ENCODE measurements at regions not wholly inside any gene's neighbourhood (a gene's known extent, or its start where the extent isn't known, plus 50 kb on each side); places are given as distances from the start of the nearest gene placed in this dataset.
A peak's percentile ranks its signal among the peaks of the same experiment; 100 is the strongest.

DNA sequence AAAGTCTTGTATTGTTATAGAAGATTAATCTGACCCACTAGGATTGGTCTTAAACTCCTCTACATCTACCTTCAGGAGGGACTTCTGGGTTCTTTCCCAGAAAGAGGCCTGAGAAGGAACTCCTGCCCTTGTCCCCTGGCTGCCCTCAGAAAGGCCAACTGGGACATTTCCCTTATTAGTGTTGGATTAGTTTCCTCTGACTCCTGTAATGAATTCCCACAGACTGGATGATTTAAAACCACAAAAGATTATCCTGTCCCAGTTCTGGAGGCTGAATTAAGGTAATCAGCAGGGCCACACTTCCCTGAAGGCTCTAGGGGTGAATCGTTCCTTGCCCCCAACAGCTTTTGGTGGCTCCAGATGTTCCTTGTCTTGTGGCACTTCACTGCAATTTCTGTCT, 102.8 kb upstream of the NMNAT3 start:
- no peak for DNase-seq (ENCODE audit: low read depth, low spot score)

DNA sequence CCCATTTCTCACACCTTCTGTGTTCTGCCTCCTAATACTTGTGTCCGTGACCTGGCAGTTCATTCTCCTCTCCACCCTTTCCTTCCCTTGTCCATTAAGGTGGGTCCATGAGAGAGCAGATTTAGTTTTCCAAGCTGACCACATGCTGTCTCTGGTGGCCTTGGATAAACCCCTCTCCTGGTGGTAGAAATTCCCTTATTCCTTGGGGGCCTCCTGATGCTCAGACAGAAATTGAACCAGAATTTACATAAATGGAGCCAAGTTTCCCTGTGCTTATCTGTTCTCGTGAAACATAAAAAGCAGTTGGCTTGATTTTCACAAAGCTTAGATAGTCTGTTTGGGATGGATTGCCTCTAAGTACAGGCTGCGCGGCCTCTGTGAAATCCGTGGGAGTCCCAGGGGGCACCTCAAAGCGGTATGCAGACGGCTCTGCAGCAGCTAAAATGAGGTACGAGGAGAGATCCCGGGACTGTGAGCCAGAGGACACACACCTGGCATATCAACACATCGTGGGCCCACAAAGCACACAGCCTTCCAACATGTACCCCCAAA, 101.0 kb upstream of the NMNAT3 start:
- DNase-seq (ENCODE audit: low read depth, low spot score) = no peak

DNA sequence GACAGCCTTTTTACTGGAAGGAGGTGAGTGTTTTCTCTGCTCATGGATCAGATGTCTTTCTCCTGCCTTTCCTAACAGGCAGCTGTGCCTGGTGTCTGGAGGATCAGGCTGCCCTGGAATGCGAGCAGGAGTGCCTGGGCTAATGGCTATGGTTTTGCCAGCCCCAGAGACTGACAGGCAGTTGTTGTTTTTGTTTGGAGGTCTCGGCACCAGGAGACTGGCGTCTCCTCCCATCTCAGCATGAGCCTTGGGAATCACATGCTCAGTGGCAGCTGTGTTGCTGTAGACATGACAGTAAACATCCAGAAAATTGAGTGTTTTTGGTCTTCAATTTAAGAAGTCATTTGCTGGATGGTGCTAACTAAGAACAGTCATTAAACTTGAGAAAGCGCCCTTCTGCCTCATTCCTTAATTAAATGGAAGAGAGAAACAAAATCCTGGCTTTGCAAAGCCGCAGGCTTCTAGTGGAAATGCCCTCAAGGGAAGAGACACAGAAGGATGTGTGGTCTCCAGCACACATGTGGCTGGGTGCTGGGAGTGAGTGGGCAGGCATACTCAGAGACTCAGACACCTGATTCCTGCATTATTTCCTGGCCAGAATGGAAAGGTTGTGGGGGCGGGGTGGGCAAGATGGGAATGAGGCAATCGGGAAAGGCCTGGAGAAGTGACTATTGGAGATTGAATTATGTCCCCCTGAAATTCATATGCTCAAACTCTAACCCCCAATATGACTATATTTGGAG, 97.0 kb upstream of the NMNAT3 start:
- peak; percentile 59 for DNase-seq (ENCODE audit: low read depth, low spot score)

DNA sequence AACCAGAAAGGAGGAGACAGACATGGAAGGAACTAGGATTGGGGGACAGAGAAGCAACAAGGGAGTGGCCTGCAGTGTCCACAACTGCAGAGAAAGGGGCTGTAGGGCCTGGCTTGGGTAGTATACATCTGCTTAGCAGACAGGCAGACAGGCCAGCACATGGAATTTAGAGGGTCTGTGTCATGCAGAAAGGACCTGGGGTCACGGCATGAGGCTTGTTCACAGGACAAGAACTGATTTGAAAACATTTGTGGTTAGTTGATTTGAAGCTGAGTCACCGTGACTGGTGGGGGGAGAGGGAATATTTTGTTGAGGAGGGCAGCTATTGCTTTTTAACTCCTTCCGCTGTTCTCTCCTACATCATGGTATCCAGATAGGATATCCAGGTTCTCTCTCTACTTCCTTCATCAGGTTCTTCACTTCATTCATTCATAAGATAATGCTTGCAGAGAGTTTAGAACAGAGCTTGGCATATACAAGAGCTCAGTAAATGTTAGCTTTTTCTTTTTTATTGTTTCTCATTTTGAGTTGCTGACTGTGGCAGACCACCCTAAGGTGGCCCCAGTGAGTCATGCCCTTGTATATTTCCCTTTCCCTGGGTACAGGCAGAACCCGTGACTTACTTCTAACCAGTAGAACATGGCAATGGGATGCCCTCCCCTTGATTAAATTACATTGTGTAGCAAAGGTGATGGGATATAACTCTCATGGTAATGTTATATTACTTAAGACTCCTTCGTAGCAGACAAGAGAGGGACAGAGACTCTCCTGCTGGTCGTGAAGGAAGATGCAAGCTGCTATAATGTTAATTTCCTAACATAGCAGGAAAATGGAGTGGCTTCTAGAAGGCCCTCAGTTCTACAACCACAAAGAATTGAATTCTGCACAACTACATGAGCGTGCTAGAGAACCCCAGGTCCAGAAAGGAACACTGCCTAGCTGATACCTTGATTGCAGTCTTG, 95.0 kb upstream of the NMNAT3 start:
- DNase-seq (ENCODE audit: low read depth, low spot score) = peak; percentile 75

DNA sequence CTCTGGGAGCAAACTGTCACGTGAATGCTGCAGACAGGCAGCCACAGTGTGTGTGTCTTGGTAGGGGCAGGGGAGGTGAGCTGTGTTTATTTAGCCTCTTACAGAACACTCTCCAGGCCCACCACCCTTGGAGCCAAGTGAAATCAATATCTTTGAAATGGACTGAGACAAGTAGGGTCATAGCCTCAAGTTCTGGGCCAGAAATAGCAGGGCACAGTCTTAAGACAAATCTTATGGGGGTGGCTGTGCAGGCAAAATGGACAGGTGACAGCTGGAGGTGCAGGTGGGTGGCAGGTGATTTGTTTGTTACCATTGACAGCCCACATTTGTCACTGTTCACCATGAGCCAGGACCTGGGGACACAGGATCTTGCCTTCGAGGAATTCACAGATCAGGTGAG, 93.6 kb upstream of the NMNAT3 start:
- peak; percentile 42 for DNase-seq (ENCODE audit: low read depth, low spot score)

DNA sequence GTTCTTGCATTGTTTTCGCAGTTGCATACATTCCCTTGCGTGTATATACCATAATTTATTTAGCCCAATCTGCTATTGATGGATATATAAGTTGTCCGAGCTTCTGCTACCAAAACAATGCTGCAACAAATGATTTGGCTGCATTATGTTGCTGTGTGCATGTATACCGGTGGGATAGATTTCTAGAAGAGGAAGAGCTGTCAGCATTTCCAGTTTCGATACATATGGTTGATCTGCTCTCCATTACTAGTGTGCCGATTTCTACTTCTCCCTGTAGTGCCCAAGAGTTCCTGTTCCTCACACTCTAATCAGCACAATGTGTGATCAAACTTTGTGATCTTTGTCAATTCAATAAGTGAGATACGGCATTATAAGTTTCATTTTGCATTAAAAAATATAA, 92.8 kb upstream of the NMNAT3 start:
- DNase-seq (ENCODE audit: low read depth, low spot score) = no peak

DNA sequence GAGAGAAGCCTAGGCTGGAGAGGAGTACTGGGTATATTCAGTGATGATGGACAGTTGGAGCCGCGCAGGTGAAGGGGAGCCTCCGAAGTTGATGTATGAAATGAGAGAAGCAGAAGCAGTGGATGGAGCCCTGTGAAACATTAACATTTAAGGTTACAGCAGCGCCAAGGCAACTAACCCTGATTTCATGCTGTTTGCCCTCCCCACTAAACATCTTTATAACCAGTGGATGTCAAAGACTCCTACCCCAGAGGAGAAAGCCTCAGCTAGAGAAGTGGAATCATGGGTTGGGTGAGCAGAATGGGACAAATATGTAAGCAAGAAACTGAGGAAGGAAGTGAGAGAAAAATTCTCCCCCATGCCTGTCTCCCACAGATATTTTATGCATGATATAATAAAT, 92.0 kb upstream of the NMNAT3 start:
- no peak for DNase-seq (ENCODE audit: low read depth, low spot score)

DNA sequence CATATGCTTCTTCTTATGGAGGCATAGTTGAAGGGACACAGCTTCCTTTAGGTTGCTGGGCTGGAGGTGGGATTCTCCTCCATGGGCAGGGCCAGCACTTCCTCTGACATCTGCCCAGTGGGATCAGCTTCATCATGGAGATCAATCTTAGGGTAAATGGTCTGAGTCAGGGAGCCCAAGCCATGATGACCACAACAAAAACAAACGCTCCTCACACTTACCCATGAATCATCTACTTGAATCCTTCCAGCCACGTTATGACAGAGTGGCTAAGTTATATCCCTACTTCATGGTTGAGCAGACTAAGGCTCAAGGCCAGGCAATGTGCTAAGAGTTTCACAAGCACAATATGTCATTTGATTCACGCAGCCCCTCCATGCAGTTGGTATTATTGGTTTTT, 87.2 kb upstream of the NMNAT3 start:
- no peak for DNase-seq (ENCODE audit: low read depth, low spot score)

DNA sequence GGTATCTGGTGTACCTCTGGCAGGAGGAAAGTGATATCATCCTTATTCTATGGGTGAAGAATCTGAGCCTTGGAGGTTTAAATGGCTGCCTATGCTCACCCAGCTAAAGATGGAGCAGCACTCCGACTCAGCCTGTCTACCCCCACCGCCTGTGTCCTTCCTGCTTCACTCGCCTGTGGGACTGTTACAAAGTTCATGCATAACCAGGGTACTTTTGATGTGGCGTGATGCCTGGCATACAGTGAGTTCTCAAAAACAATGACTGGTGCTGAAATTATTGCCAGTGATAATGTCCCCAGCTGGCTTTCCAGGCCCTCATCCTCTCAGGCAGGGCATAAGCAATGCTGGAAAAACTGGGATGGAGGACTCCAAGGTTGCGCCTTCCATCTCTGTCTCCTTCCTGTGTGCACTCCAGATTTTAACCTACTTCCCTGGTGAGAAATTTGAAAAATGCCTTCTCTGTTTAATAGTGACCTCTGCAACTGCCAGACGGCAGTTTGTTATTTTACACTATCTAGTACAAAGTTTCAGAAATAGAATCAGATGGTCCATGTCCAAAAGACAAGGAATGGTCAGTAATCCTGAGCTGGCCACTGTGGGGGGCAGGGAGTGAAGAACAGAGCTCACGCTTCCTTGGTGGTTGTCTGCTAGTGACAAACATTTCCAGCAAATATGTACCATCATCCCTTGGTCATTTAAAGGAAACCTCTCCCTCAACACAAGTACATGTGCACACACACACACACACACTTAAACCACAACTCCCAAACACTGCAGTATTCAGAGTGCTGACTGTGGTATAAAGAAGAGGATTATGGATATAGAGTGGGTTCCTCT, 86.5 kb upstream of the NMNAT3 start:
- no peak for DNase-seq (ENCODE audit: low read depth, low spot score)

DNA sequence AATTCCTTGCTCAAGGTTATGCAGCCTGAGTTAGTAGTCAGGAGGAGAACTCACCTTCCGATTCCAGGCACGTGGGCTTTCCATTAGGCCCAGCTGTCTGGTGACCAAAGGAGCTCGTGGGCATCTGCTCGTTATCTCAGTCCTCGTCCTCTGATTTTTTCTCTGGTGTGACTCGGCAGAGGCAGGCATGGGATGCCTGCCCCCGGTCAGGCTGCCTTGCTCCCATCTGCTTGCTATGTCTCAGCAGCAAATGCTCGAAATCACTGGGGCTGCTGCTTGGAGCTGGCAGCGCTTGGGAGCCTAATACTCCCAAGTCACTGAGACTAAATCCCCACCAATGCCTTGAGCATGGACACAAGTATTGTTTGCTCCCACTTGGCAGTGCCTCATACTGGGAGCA, 84.5 kb upstream of the NMNAT3 start:
- no peak for DNase-seq (ENCODE audit: low read depth, low spot score)

DNA sequence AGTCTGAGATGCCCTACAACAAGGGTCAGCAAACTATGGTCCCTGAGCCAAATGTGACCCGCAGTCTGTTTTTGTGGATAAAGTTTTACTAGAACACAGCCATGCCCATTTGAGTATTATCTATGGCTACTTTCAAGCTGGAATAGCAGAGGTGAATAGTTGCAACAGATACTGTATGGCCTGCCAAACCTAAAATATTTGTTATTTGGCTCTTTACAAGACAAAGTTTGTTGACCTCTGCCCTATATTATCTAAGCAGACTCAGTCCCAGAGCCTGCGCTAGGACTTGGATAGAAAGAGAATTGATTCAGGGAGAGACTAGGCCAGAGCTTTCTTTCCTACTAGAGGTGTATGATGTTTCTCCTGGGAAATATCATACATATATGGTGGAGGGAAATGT, 81.7 kb upstream of the NMNAT3 start:
- no peak for DNase-seq (ENCODE audit: low read depth, low spot score)

DNA sequence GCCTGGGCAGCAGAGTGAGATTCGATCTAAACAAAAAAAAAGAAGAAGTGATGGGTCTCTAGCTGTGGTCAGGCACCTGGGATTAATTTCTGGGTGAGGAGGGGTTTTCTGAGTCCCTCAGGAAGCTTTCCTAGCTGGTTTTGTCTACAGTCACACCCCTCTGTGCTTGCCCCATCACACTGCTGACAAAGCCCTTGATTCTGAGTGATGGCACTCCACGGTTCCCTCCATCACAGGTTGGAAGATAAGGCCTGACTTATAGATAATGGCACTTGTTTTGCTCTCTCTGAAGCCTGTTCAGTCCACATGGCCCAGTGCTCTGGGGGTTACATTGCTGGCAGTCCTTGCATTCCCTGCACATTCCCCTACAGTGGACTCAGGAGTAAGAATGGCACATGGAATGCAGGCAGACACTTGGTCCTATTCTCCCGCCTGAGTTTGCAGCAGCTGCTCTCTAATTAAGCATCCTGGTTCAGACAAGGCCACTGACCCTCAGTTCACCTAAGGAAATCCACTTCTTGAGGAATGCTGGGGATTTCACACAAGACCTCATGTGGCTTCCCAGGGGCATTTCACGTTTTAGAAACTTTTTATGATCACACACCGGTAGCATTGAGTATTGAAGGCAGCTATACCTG, 81.0 kb upstream of the NMNAT3 start:
- no peak for DNase-seq (ENCODE audit: low read depth, low spot score)

DNA sequence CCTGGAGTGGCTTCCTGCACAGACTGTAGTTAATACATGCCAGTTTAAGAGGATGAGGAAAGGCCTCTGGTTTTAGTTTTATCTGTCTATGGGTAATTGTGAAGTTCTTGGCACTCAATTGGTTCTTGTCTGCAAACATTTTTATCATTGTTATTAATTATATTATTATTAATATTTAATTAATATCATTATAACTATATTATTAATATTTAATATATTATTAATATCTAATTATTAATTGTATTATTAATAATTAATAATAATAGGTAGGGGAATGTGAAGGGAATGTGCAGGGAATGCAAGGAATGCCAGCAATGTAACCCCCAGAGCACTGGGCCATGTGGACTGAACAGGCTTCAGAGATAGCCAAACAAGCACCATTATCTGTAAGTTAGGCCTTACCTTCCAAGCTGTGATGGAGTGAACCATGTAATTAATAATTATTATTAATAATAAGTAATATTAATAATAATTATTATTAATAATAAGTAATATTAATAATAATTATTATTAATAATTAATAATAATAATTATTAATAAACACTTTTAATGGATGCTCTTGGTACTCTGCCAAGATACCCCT, 79.8 kb upstream of the NMNAT3 start:
- no peak for DNase-seq (ENCODE audit: low read depth, low spot score)

DNA sequence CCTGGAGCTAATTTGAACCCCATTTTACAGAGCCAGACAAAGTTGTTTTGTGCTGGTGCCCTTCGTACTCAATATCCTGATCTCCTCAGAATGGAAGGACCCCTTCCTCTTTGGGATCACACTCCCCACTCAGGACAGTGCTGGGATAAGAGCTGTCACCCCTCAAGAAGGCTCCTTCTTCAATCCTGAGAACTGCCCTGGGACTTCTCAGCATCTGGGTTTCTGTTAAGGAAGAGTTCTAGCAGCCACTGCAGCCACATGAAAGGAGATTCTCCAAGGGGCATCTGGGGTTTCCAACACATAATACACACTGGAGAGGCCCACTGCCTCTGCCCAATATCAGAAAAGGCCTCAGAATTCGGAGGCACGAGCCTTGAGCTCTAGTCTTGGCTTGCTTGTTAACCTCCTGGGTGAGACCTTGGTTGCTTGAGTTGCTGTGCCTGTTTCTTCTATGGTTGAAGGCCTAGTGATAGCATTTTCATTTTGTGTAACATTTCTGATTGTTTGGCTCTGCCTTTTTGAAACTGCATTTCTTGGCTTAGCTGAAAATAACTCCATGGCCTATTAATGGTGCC, 78.8 kb upstream of the NMNAT3 start:
- no peak for DNase-seq (ENCODE audit: low read depth, low spot score)

DNA sequence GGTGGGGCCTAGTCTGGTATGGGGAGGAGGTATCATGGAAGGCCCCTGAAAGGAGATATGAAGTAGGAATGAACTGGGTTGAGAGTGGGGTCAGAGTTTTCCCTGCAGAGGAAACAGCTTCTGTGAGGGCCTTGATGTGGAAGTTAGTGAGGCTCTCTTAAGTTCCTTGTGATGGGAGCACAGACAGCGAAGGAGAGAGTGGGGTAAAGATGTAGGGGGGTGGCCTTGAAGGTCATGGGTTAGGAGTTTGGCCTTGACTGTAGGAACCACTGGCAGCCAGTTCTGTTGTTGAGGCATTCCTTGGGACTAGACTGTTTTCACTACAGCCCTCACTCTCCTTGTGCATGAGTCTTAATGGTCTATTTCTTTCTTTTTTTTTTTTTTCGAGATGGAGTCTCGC, 77.8 kb upstream of the NMNAT3 start:
- no peak for DNase-seq (ENCODE audit: low read depth, low spot score)

DNA sequence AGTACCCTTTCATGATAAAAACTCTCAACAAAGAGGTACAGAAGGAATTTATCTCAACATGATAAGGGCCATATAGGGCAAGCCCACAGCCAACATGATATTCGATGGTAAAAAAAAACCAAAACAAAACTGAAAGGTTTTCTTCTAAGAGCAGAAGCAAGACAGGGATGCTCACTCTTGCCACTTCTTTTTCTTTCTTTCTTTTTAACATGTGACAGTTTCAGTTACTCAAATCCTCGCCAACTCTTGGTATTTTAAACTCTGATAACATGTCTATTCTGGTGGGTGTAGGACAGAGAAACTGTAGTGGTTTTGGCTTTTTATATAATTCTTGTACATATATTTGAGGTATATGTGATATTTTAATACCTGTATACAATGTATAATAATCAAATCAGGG, 74.0 kb upstream of the NMNAT3 start:
- DNase-seq (ENCODE audit: low read depth, low spot score) = no peak

DNA sequence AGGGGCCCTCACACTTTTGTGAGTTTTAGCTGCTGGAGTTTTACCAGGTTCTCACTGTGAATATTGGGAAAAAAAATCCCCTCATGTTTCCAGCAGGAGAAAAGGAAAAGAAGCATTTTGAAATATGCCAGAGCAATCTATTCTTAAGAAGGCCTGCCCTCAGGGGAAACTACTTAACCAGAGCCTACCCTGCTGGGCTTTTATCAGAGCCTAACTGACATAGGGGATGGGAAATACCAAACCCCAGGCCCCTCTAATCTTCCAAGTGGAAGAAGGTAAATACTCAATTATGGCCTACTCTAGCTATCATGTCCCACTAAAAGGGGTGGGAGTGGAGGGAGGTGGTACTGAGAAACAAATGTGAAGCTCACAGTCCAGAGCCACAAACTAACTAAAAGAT, 68.7 kb upstream of the NMNAT3 start:
- no peak for DNase-seq (ENCODE audit: low read depth, low spot score)

DNA sequence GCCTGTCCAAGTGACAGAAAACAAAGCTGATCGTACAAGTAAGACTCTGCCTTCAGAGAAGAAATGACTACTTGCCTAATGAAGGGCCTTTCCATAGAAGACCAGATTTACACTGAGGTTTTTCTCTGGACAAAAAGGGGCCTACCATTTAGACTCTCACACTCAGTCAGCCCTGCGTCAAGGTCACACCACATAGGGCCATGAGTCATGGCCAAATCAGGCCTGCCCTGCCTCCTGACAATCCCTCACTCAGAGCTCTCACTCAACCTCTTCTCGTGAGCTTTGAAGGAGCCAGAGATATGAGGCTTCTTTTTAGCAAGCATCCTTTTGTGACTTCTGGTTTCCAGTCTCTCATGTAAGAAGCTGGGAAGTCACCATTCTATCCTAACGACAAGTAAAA, 68.1 kb upstream of the NMNAT3 start:
- DNase-seq (ENCODE audit: low read depth, low spot score) = no peak

DNA sequence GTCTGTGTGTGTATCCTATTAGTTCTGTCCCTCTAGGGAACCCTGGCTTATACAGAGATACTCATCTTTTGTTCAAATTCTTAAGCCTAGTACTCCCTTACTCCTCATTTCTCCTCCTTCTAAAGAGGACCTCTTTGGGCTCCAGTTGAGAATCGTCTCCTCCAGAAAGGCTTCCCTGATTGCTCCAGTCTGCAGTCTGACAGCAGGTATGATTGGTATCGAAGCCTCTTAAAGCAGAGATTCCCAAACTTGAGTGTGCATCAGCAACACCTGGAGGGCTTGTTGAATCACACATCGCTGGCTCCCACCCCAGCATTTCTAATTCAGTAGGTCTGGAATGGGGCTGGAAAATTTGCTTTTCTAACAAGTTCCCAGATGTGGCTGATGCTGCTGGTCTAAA, 60.9 kb upstream of the NMNAT3 start:
- DNase-seq (ENCODE audit: low read depth, low spot score) = no peak

DNA sequence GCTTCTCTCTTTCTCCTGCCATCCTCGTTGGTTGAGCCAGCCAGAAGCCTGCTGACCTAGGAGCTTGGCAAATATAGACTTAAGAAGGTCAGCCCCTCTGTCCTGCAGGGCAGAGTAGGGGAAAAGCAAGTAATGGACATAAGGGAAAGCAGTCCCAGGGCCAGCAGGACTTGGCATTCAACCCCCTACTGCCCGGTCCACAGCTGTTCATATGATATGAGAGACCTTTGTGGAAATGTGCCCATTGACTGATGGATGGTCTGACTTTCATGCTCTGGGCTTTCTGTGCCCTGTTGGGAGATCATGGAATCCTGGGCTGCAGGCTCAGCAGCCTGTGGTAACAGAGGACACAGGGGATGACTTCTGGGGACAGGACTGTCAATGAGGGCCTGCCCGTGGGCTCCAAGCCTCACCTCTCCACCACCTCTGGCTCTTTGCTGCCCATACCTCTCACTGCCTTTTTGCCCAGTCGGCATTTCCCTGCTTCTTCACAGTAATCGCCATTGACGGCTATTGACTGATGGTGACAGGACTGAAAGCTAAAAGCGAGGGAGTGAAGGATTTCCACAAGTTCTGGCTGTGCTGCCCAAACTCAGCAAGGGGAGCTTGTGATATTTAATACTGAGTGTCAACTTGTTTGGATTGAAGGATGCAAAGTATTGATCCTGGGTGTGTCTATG, 60.0 kb upstream of the NMNAT3 start:
- no peak for DNase-seq (ENCODE audit: low read depth, low spot score)
